GM18951 (cell line): ENCODE measurements at regions not wholly inside any gene's neighbourhood (a gene's known extent, or its start where the extent isn't known, plus 50 kb on each side); places are given as distances from the start of the nearest gene placed in this dataset.

Source experiments
- POLR2A ChIP-seq: IDR thresholded peaks from 4 replicates; pipeline ENCODE4 v1.6.1; 2011; ENCODE audit warnings: mild to moderate bottlenecking; ENCODE audit not compliant: insufficient read length, insufficient read depth; ENCODE audit errors: extremely low read depth
- in situ Hi-C: fragments of 300-500 bp; cut with MboI; formaldehyde crosslinking; loops from one replicate; pipeline ENCODE4 v1.12.0; 2022; ENCODE audit warnings: low sequenced_read_pairs, mixed read lengths, inconsistent platforms; ENCODE audit not compliant: unreplicated experiment

DNA sequence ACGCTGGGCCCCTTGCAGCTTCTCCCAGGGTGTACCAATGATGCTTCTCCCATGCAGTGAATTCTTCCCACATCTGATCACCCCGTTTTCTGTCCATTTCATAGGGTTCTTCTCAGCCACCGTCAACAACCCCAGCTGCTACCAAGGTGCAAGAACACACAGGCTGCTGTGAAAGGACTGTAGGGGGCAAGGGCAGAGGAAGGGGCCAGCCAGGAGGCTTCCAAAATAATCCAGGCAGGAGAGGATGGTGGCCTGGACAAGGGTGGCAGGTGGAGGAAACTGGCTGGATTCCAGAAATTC is 113.3 kb upstream of the WNT4 start:
- in situ Hi-C loops, result no loop called here
- no peak for TF ChIP-seq POLR2A

DNA sequence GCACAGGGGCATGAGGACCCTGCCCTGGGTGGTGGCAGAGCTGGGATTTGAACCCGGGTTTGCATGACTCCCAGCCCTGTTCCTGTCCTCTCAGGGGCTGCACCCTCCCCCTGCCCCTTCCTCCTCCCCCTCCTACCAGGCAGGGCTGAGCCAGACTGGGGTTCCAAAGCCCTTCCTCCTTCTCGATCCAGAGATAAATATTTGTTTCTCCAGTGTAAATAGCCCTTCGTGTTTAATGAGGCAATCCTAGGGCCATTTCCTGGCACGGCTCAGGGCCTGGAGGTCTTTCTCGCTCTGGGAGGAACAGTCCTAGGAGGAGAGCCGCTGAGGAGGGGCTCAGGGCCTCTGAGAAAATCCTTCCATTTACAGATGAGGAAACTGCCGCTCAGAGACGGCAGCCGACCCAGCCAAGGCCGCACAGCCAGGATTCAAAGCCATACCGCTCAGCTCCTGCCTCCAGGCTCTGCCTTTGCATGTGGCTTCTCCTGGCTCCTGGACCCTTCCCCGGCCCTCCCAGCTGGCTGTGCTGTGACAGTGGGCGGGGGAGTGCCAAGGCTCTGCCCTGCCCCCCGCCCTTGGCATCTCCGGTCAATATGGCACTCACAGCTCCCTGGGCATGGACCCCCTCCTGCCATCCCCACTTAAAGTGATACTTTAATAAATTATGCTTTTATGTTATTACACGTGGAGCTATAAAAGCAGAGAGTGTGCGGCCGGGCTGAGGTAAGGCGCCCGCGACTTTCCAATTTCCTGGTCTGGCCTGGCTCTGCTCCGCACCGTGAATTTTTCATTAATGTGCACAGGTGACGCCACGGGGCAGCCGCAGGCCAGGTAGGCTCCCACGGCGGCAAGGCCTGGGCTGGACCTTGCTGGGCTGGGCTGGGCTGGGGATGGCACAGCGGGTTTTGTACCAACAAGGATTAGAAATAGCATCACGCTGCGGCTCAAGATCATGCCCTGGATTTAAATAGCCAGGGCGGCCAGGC is 114.7 kb upstream of the WNT4 start:
- TF ChIP-seq POLR2A, result no peak
- in situ Hi-C loops, result no loop called here

DNA sequence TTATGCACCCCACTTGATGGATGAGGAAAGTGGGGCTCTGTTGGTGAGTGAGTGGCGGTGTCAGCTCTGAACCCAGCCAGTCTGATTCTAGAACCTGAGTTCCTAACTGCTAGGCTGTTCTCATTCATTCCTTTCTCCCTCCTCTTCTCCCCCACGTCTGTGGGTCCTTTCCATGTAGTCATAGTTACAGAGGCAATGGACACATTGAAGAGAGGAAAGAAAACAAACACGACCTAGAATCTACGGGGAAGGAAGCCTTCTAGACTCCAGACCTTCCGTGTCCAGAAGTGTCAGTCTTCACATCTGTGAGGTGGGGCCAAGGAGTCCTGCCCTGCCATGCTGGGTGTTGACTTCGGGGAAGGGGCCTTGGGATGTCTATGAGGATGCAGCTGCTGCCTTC is 115.8 kb upstream of the WNT4 start:
- in situ Hi-C loops, result no loop called here

DNA sequence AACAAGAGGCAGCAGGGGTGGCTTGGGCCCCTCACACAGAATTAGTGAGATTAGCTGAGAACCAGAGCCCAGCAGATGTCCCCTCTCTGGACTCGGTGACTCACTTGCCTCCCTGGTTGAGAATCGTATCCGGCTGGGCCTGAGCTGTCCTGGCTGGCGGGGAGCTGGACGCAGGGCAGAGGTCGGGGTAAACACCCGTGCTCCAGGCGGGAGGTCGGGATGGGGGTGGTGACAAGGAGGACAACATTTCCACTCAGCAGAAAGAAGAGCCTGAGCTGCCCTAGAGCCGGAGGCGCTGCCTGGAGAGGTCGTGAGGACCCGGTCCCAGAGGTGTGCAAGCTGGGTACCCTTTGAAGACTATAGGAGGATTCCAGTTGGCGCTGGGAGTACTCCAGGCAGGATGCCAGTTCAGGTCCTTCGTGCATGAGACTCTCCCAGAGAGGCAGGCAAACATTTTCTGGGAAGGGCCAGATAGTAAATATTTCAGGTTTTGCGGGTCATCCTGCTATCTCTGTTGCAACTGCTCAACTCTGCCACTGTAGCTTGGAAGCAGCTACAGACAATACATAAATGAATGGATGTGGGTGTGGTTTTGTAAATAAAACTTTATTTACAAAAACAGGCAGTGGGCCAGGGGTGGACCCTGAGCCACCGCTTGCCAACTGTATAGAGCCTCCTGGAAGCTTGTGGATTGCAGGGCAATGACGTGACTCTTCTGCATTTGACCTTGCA is 116.8 kb upstream of the WNT4 start:
- in situ Hi-C loops, result no loop called here

More for the DNA sequence above, 115.8 kb upstream of the WNT4 start:
- no peak for TF ChIP-seq POLR2A

DNA sequence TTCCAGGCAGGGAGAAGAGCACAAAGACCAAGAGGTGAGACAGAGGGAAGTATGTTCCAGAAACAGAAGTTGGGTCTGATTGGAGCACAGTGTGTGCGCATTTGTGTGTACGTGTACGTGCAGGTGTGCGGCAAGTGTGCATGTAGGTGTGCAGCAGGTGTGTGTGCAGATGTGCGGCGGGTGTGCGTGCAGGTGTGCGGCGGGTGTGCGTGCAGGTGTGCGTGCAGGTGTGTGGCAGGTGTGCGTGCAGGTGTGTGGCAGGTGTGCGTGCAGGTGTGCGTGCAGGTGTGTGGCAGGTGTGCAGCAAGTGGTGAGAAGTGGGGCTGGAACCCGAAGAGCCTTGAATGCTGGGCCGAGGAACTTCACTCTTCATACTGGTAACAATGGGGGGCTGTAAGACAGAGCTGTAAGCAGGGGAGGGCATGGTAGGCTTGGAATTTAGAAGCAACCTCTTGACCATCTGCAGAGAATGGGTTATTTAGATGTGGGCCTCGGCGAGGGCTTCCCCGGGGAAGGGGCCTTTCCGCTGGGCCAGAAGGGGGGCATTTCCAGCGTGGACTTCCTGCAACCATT is 118.0 kb upstream of the WNT4 start:
- no peak for TF ChIP-seq POLR2A
- in situ Hi-C loops, result no loop called here

More for the DNA sequence above, 116.8 kb upstream of the WNT4 start:
- no peak for TF ChIP-seq POLR2A

DNA sequence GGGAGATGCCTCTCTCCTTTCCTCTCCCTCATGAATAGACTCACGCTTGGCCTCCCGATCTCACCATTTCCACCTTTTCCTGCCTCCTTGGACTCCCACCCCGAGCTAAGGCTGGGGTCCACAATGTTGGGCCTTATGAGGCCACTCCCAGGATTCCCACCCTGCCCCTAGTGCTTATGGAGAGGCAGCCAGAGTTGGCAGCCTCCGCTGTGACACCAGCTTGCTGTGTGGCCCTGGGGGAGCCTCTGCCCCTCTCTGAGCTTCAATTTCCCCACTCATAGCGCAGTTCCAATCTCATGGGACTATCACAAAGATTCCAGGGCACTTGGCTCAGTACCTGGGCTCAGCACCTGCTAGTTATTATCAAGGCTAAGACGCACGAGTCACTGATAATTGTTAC is 118.7 kb upstream of the WNT4 start:
- TF ChIP-seq POLR2A, result no peak
- in situ Hi-C loops, result no loop called here

DNA sequence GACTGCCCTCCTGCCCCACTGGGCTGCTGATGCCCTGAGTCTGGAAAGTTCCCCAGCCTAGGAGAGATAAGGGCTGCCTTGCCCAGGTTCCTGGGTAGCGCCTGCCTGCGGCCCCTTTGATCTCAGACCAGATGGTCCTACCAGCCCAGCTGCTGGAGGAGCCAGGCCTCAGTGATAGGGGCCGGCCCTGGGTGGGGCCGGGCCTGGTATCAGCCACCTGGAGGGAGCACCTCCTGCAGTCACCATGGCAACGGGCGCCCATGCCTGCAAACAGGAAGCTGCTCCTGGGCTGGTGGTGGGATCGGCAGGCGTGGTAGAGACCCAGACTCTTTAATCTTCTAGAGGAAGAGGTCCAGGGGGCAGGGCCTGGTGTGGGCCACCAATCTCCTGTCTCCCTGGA is 119.7 kb upstream of the WNT4 start:
- TF ChIP-seq POLR2A, result no peak
- in situ Hi-C loops, result no loop called here

DNA sequence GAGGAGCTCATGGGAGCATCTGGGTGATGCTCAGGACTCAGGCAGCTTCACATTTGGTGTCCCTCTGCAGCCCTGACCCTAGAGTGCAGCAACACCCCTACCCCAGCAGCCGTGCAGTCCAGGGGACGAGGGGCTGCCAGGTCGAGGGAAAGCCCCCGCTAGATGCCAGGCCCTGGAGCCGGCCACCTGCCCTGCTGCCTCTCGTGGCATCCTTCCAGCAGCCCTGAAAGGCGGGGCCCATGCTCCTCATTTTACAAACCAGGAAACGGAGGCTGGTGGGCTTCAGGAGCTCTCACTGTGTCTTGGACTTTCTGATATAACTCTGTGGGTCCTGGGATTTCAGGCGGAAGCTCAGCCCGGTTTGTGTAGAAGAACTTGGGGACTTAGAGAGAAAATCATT is 120.5 kb upstream of the WNT4 start:
- no peak for TF ChIP-seq POLR2A
- in situ Hi-C loops, result no loop called here

DNA sequence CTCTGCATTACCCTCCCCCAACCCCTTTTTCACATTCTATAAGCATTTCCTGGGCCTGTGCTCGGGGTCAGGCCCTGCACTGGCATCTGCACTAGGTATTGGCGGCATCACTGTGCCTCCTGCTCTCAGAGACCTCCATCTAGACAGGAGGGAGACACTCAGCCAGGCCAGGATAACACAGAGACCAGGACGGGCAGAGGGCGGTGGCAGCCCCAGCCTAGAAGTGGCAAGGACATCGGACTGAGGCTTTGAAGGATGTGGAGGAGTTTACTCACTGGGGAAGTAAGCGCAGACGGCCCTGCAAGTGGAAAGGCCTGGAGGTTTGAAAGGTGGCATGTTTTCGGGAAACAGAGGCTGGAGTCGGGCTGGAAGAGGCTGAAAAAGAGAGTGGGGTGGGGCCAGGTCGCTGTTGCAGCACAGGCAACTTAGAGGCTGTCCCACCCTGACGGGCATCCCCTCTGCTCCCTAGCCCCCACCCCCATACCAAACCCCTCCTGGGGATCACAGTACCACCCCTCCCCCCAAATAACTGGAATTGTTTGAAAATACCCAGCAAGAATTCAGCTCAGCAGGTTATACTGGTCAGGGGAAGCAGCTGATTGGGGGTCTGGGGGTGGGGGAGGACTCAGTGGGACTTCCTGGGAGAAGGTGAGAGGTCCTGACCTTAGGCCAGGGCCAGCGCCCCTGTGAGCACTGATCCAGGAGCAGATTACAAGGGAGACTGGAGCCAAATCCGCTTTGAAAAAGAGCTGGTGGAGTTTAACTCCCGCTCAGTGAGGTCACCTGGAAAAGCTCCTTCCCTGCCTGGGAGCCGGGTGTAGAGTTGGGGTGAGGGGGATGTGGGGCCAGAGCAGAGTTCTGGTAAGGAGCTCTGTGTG is 121.8 kb upstream of the WNT4 start:
- no peak for TF ChIP-seq POLR2A
- in situ Hi-C loops, result no loop called here

DNA sequence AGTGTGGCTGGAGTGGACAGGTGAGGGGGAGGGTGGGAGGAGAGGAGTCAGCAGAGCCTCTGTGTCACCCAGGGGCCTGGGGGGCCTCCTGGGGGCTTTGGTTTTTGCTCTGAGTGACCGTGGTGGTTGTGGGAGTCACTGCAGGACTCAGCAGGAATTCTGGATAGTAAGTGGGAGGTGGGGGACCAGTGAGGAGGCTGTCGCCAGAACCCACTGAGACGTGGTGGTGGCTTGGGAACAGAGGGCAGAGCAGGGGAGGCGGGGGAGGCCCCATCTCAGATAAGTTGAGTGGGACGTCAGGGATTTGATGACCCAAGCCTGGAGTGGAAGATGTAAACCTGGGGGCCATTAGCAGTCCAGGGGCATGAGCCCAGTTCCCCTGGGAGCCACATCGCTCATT is 123.2 kb upstream of the WNT4 start:
- no peak for TF ChIP-seq POLR2A
- in situ Hi-C loops, result no loop called here

DNA sequence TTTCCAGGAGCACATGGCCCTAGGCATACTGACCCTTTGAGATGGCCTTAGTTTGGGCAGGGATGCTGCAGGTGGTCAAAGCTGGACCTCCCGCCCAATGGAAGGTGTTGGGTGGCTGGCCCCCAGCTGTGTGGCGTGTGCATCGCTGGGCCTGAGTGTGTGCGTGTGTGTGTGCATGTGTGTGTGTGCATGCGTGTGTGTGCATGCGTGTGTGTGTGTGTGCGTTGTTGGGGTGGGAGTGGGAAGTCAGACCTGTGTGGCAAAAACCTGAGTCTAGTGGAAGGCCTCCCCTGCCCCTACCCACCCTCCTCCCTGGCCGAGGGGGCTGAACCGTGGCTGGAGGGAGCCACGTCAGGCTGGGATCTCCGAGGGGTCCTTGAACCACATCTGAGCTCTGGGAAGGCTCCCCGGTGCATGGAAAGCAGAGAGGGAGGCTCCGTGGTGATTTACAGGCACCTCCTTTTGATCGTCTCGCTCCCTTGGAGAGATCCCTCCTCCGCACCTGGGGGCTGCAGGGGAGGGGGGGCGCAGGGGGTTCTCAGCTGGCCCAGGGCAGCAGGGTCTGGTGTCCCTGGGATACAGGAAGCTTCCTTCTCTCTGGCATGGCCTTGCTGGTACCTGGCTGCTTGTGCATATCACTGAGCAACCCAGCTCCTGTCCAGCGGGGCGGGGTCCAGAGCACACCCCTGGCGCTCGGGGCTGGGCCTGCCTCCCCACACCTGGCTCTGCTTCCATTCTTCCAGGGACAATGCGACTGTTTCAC is 124.7 kb upstream of the WNT4 start:
- in situ Hi-C loops, result no loop called here
- no peak for TF ChIP-seq POLR2A

DNA sequence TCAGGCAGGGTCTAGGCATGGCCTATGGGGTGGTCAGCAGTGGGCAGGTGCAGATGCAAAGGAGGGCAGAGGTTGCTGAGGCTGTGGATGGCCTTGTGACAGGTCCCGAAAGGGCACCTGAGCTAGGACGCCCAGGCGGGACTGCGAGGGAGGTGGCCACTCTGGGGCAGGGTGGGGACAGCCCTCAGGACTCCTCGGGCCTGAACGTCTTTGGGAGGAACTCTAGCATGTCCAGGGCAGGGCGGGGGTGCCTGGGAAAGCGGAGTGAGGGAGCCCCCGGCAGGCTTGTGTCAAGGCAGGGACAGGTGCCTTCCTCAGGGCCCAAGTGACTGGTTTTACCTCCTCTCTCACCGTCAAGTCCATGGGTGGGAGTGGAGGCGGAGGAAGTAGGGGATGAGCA is 125.4 kb upstream of the WNT4 start:
- in situ Hi-C loops, result no loop called here
- TF ChIP-seq POLR2A, result no peak
